HG02970 (cell line): ENCODE measurements at regions not wholly inside any gene's neighbourhood (a gene's known extent, or its start where the extent isn't known, plus 50 kb on each side); places are given as distances from the start of the nearest gene placed in this dataset.

Source experiments
- ATAC-seq: cut with Tn5 transposase; IDR thresholded peaks from one replicate; pipeline ENCODE4 v1.9.1; 2021; ENCODE audit warnings: mild to moderate bottlenecking, moderate library complexity, moderate number of reproducible peaks; ENCODE audit not compliant: unreplicated experiment, low FRiP score

- ATAC-seq, result no peak
Measured at GRCh38 chr17:37801171-37801570, 56.3 kb upstream of the HNF1B start.

- ATAC-seq, result no peak
Measured at GRCh38 chr17:37797206-37797605, 52.3 kb upstream of the HNF1B start.

GRCh38 chr17:37796076-37796475, 51.2 kb upstream of the HNF1B start:
- ATAC-seq, result no peak
